Stimulated activated CD8-positive, alpha-beta memory T cell treated with anti-CD3 and anti-CD28 coated beads, Interleukin-7, amount 100 ng/mL, for 24 hours (primary cell): ENCODE measurements at regions not wholly inside any gene's neighbourhood (a gene's known extent, or its start where the extent isn't known, plus 50 kb on each side); places are given as distances from the start of the nearest gene placed in this dataset.

Experiments used
- DNase-seq: peaks from one replicate; pipeline ENCODE4 v3.0.0-alpha.2; 2020; ENCODE audit warnings: low read depth

DNA sequence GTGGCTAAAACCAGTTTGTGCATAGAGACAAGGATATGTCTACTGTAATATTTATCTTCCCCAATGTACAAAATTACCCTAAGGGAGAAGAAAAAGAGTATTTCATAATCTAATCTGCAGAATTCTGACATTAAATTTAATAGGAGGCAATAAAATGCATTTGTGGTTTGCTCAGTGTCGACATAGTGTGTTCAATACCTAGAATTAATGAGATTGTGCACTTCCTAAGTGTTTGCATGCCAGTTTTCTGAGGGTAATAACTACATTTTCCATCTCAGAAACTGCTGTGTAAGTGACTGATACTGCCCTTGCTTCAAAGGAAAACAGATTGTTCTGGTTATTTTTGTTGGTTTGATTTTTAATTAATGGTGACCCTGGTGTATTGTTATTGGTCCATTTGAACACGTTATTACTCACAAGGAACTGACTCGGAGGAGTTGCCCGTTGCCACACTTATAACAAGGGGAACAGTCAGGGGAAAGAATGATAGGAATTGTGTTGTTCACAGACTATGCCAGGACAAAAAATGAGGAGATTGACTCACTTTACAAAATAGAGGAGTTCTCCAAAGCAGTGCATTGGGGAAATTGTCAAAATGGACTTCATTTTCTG, 960.3 kb upstream of the TMEM132C start:
- no peak for DNase-seq

DNA sequence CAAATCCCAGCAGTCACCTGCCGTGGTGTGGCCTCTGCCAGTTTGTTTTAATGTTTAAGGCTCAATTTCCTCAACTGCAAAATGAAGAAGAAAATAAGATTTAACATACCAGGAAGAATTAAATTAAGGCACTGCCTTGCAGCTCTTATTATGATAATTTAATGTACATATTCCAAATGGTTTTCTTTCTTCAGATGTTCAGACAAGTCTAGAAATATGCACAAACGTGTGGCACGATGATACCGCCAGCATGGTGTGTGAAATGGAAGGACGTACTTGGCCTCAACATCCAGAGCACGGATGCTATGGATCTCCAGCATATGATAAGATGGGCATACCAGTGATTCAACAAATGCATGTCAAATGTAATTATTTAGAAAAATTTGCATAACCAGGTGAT, 959.4 kb upstream of the TMEM132C start:
- DNase-seq = no peak

GRCh38 chr12:127308148-127308547, 958.8 kb upstream of the TMEM132C start:
- no peak for DNase-seq

GRCh38 chr12:127310548-127310947, 956.4 kb upstream of the TMEM132C start:
- DNase-seq = no peak

- DNase-seq = no peak
These were observed 955.1 kb upstream of the TMEM132C start for GRCh38 chr12:127311720-127312364.

GRCh38 chr12:127324681-127325080, 942.3 kb upstream of the TMEM132C start:
- no peak for DNase-seq

- no peak for DNase-seq
These were observed 939.0 kb upstream of the TMEM132C start for GRCh38 chr12:127327986-127328385.

GRCh38 chr12:127328867-127329266, 938.1 kb upstream of the TMEM132C start:
- no peak for DNase-seq

DNA sequence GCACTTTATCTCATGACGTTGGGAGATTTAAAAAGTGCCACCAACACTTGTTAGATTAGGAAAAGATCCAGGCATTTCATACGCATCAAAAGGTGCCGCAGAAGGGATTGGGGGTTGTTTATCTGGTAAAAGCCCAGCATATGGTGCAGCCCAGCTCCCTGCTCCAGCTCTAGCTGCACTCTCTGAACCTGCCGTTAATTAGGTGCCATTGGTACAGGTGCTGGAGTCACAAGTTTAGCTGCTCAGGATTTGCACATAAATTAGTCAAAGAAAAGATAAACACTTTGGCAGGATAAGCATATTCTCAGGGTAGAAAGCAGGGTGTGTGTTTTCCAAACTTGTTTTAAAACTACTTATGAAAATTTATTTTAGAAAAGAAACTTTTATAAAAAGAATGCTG, 932.6 kb upstream of the TMEM132C start:
- no peak for DNase-seq

GRCh38 chr12:127334912-127335644, 931.9 kb upstream of the TMEM132C start:
- DNase-seq = no peak

- no peak for DNase-seq
These were observed 930.6 kb upstream of the TMEM132C start for GRCh38 chr12:127336416-127336815.

DNA sequence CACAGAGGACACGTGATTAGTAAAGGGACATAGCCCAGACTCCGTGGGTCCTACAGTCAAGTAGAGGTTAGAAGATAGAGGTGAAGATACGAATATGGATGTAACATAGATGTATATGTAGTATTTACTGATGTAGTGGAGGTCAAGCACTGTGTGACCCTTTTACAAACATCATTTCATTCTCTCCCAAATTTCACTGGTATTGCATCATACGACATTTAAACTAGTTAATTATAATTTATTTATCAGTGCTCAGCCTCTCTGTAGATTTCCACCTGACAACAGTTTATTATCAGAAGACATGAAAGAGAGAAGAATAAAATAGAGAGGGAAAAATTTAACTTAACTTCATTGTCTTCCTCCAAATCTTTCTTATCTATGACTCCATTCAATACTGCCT, 927.9 kb upstream of the TMEM132C start:
- no peak for DNase-seq

DNA sequence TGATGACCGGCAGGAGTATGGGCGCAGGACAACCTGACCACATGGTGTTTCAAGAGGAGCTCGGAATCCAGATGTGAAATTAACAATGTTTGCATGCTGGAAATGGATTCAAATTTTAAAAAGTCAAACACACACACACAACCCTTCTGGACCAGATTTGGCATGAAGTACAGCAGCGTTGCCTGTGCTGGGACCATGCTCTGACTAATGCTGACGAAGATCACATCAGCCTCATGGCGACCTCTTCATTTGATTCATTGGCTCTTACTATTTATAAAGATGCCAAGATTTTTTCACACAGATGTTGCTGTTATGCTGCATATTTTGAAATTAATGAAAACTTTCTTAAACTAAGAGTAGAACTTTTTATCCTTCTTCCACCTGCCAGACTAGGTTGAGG, 926.6 kb upstream of the TMEM132C start:
- DNase-seq = no peak

DNA sequence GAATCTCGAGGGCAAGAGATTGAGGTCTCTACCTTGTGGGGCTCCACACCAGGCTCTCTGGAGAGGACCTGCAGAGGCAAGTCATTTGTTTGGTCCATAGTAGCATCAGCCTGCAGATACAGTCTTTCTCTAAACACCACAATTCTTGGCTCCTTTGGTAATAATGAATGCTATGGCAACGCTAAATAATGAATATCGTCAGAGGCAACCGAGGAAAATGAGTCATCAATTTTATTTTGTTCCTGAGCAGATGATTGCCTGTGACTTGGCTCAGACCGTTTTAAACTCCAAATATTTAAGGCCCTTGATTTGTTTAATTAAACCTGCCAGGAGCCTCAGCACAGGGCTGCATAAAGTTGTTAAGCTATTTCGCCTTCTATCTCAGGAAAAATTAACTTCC, 924.1 kb upstream of the TMEM132C start:
- DNase-seq = no peak

GRCh38 chr12:127343940-127344339, 923.0 kb upstream of the TMEM132C start:
- no peak for DNase-seq

GRCh38 chr12:127351481-127352010, 915.4 kb upstream of the TMEM132C start:
- DNase-seq = no peak

- DNase-seq = no peak
These were observed 911.7 kb upstream of the TMEM132C start for GRCh38 chr12:127355061-127355841.

- no peak for DNase-seq
These were observed 908.1 kb upstream of the TMEM132C start for GRCh38 chr12:127358888-127359287.

- DNase-seq = no peak
These were observed 906.4 kb upstream of the TMEM132C start for GRCh38 chr12:127360580-127360979.

DNA sequence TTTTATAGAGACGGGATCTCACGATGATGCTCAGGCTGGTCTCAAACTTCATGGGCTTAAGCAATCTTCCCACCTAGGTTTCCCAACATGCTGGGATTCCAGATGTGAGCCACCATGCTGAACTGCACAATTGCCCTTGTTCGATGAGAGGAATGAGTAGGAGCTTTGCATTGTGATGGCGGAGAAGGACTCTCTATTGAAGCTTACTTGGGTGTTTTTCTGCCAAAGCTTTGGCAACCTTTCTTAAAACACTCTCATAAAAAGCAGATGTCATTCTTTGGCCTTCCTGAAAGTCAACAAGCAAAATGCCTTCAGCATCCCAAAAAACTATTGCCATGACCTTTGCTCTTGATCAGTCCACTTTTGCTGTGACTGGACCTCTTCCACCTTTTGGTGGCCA, 904.8 kb upstream of the TMEM132C start:
- DNase-seq = no peak

GRCh38 chr12:127363392-127363791, 903.6 kb upstream of the TMEM132C start:
- no peak for DNase-seq

DNA sequence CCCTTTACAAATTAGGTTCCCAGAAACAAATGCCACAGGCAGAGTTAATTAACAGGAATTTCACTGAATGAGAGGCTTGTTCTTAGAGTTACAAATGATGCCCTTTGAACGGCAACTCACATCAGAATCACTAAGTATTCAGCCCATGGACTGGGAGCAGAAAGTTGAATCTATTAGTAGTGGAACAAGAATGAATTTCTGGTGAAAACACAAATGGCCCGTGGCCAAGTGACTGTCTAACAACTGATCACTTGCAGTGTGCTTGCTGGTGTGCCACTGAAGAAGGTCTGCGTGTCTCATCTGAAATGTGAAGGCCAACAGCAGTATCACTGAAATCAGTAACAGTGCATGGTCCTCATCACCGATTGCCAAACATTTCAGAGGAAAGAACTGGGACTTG, 893.4 kb upstream of the TMEM132C start:
- no peak for DNase-seq
